CD8-positive, alpha-beta memory T cell (primary cell): ENCODE measurements at regions not wholly inside any gene's neighbourhood (a gene's known extent, or its start where the extent isn't known, plus 50 kb on each side); places are given as distances from the start of the nearest gene placed in this dataset.

Experiments used
- CTCF ChIA-PET: fragments of 350-600 bp; sonication (Branson Sonifier 250); formaldehyde crosslinking; loops from one replicate; lab custom pipeline; 2021; ENCODE audit warnings: antibody characterized with exemption; lab: Charles Lee
- POLR2A ChIA-PET: fragments of 350-600 bp; sonication (Branson Sonifier 250); formaldehyde crosslinking; loops from one replicate; lab custom pipeline; 2021; ENCODE audit warnings: antibody characterized with exemption; lab: Charles Lee
- DNase-seq, 5 donors: peaks; one replicate each; pipeline versions ENCODE4 v3.0.0 to v3.0.0-alpha.2; 2020 to 2022; ENCODE audit warnings: mixed read lengths in 1 of 5
- H3K27ac ChIP-seq: one replicate; pipeline ENCODE4 v1.7.0; 2013; ENCODE audit warnings: low read depth, mild to moderate bottlenecking, low read length, moderate library complexity
- H3K27me3 ChIP-seq: 2 replicates; pipeline ENCODE4 v1.7.0; 2013; ENCODE audit warnings: low read length, mild to moderate bottlenecking; ENCODE audit not compliant: insufficient read depth, poor library complexity, severe bottlenecking
- H3K36me3 ChIP-seq: 2 replicates; pipeline ENCODE4 v1.7.0; 2013; ENCODE audit warnings: mild to moderate bottlenecking, low read length, moderate library complexity; ENCODE audit not compliant: insufficient read depth
- H3K4me1 ChIP-seq: 2 replicates; pipeline ENCODE4 v1.7.0; 2013; ENCODE audit warnings: mild to moderate bottlenecking, low read length, moderate library complexity; ENCODE audit not compliant: insufficient read depth
- H3K4me3 ChIP-seq: 2 replicates; pipeline ENCODE4 v1.7.0; 2013; ENCODE audit warnings: mild to moderate bottlenecking, low read length
- H3K9me3 ChIP-seq: 2 replicates; pipeline ENCODE4 v1.7.0; 2013; ENCODE audit warnings: mild to moderate bottlenecking, low read length
- H3K27ac Mint-ChIP-seq, 8 donors: one replicate each; pipeline ENCODE4 v1.8.0; 2020 to 2021; ENCODE audit warnings: mixed read lengths in 8 of 8, mild to moderate bottlenecking in 6 of 8, inconsistent platforms in 3 of 8, moderate library complexity in 3 of 8
- H3K27me3 Mint-ChIP-seq, 2 donors: one replicate each; pipeline ENCODE4 v1.8.0; 2020 to 2021; ENCODE audit warnings: mixed read lengths in 2 of 2, mild to moderate bottlenecking in 1 of 2, moderate library complexity in 1 of 2
- H3K36me3 Mint-ChIP-seq, 3 donors: one replicate each; pipeline ENCODE4 v1.8.0; 2020 to 2021; ENCODE audit warnings: mixed read lengths in 3 of 3, inconsistent platforms in 1 of 3, mild to moderate bottlenecking in 1 of 3
- H3K4me1 Mint-ChIP-seq, 3 donors: one replicate each; pipeline ENCODE4 v1.8.0; 2020 to 2021; ENCODE audit warnings: mixed read lengths in 3 of 3, inconsistent platforms in 1 of 3, mild to moderate bottlenecking in 1 of 3
- H3K4me3 Mint-ChIP-seq, 7 donors: one replicate each; pipeline ENCODE4 v1.8.0; 2020 to 2021; ENCODE audit warnings: mixed read lengths in 7 of 7, mild to moderate bottlenecking in 6 of 7, moderate library complexity in 4 of 7, inconsistent platforms in 2 of 7
- H3K9me3 Mint-ChIP-seq, 5 donors: one replicate each; pipeline ENCODE4 v1.8.0; 2020 to 2022; ENCODE audit warnings: mixed read lengths in 5 of 5, mild to moderate bottlenecking in 3 of 5, moderate library complexity in 2 of 5, inconsistent platforms in 1 of 5

GRCh38 chr3:63095-63765 is 133.3 kb upstream of the CHL1 start:
- H3K27ac Mint-ChIP-seq: no peak overlapping the region
- H3K27me3 Mint-ChIP-seq: peaks cover 10 to 20% of the 10 kb centered on the region in 2 donors
- ChIA-PET POLR2A (no interaction called here), CTCF (no interaction called here)
- H3K27me3 ChIP-seq: no peaks in the 10 kb centered on the region
- no peak for DNase-seq
- H3K4me3 Mint-ChIP-seq: no peak overlapping the region
- no peak overlapping the region for H3K4me3 ChIP-seq
- H3K4me1 ChIP-seq: no peaks in the 10 kb centered on the region
- no peaks in the 10 kb centered on the region for H3K36me3 ChIP-seq
- no peaks in the 10 kb centered on the region for H3K36me3 Mint-ChIP-seq
- no peaks in the 10 kb centered on the region for H3K4me1 Mint-ChIP-seq
- no peak overlapping the region for H3K27ac ChIP-seq
- H3K9me3 ChIP-seq: no peaks in the 10 kb centered on the region
- peaks cover 0 to 3% (median 2%) of the 10 kb centered on the region in 5 donors for H3K9me3 Mint-ChIP-seq

- Histone ChIP-seq H3K4me1 (no peaks in the 10 kb centered on the region), H3K4me3 (no peak overlapping the region), H3K27ac (no peak overlapping the region), H3K9me3 (no peaks in the 10 kb centered on the region), H3K36me3 (no peaks in the 10 kb centered on the region), H3K27me3 (no peaks in the 10 kb centered on the region)
- Mint-ChIP-seq H3K4me1 (no peaks in the 10 kb centered on the region), H3K4me3 (no peak overlapping the region), H3K27ac (no peak overlapping the region), H3K9me3 (peaks cover 0 to 2% (median 0%) of the 10 kb centered on the region in 5 donors), H3K27me3 (peaks cover 8 to 17% of the 10 kb centered on the region in 2 donors), H3K36me3 (no peaks in the 10 kb centered on the region)
- DNase-seq: no peak
- CTCF ChIA-PET: no interaction called here
- POLR2A ChIA-PET: no interaction called here
These were observed 126.9 kb upstream of the CHL1 start for GRCh38 chr3:69690-70089.

- Histone ChIP-seq H3K27ac (no peak overlapping the region), H3K9me3 (no peaks in the 10 kb centered on the region), H3K4me1 (no peaks in the 10 kb centered on the region), H3K36me3 (no peaks in the 10 kb centered on the region), H3K27me3 (no peaks in the 10 kb centered on the region), H3K4me3 (no peak overlapping the region)
- Mint-ChIP-seq H3K27ac (no peak overlapping the region), H3K9me3 (peaks cover 0 to 2% (median 0%) of the 10 kb centered on the region in 5 donors), H3K36me3 (no peaks in the 10 kb centered on the region), H3K4me3 (no peak overlapping the region), H3K4me1 (no peaks in the 10 kb centered on the region), H3K27me3 (peaks cover 3 to 8% of the 10 kb centered on the region in 2 donors)
- no peak for DNase-seq
- CTCF ChIA-PET: no interaction called here
- POLR2A ChIA-PET: no interaction called here
These were observed 123.8 kb upstream of the CHL1 start for GRCh38 chr3:72776-73175.

GRCh38 chr3:73271-73670 is 123.3 kb upstream of the CHL1 start:
- H3K27me3 ChIP-seq: no peaks in the 10 kb centered on the region
- no peak for DNase-seq
- CTCF ChIA-PET: no interaction called here
- H3K4me1 Mint-ChIP-seq: no peaks in the 10 kb centered on the region
- H3K9me3 Mint-ChIP-seq: peaks cover 0 to 2% (median 0%) of the 10 kb centered on the region in 5 donors
- H3K36me3 ChIP-seq: no peaks in the 10 kb centered on the region
- no peak overlapping the region for H3K4me3 Mint-ChIP-seq
- no peak overlapping the region for H3K4me3 ChIP-seq
- no peaks in the 10 kb centered on the region for H3K36me3 Mint-ChIP-seq
- no peaks in the 10 kb centered on the region for H3K4me1 ChIP-seq
- H3K27me3 Mint-ChIP-seq: peaks cover 3 to 8% of the 10 kb centered on the region in 2 donors
- no peaks in the 10 kb centered on the region for H3K9me3 ChIP-seq
- H3K27ac ChIP-seq: no peak overlapping the region
- POLR2A ChIA-PET: no interaction called here
- no peak overlapping the region for H3K27ac Mint-ChIP-seq

GRCh38 chr3:74676-75243 is 121.8 kb upstream of the CHL1 start:
- H3K27me3 Mint-ChIP-seq: peaks cover 3 to 8% of the 10 kb centered on the region in 2 donors
- CTCF ChIA-PET: no interaction called here
- DNase-seq: no peak
- POLR2A ChIA-PET: no interaction called here
- no peaks in the 10 kb centered on the region for H3K4me1 Mint-ChIP-seq
- no peak overlapping the region for H3K4me3 Mint-ChIP-seq
- no peaks in the 10 kb centered on the region for H3K36me3 ChIP-seq
- H3K4me1 ChIP-seq: no peaks in the 10 kb centered on the region
- no peaks in the 10 kb centered on the region for H3K36me3 Mint-ChIP-seq
- no peaks in the 10 kb centered on the region for H3K27me3 ChIP-seq
- no peak overlapping the region for H3K4me3 ChIP-seq
- H3K27ac ChIP-seq: no peak overlapping the region
- H3K9me3 ChIP-seq: no peaks in the 10 kb centered on the region
- no peak overlapping the region for H3K27ac Mint-ChIP-seq
- peaks cover 0 to 2% (median 0%) of the 10 kb centered on the region in 5 donors for H3K9me3 Mint-ChIP-seq

GRCh38 chr3:75260-75659 is 121.3 kb upstream of the CHL1 start:
- no peaks in the 10 kb centered on the region for H3K4me1 ChIP-seq
- no peaks in the 10 kb centered on the region for H3K36me3 ChIP-seq
- H3K9me3 ChIP-seq: no peaks in the 10 kb centered on the region
- Mint-ChIP-seq H3K9me3 (peaks cover 0 to 4% (median under 1%) of the 10 kb centered on the region in 5 donors), H3K27ac (no peak overlapping the region), H3K4me3 (no peak overlapping the region), H3K27me3 (peaks cover 3 to 8% of the 10 kb centered on the region in 2 donors), H3K36me3 (no peaks in the 10 kb centered on the region), H3K4me1 (no peaks in the 10 kb centered on the region)
- ChIA-PET POLR2A (no interaction called here), CTCF (no interaction called here)
- H3K27ac ChIP-seq: no peak overlapping the region
- no peak overlapping the region for H3K4me3 ChIP-seq
- DNase-seq: no peak
- H3K27me3 ChIP-seq: no peaks in the 10 kb centered on the region

GRCh38 chr3:79542-79941 is 117.0 kb upstream of the CHL1 start:
- POLR2A ChIA-PET: no interaction called here
- H3K4me1 ChIP-seq: no peaks in the 10 kb centered on the region

GRCh38 chr3:82508-82907 is 114.1 kb upstream of the CHL1 start:
- Mint-ChIP-seq H3K27me3 (peaks cover 0 to 9% of the 10 kb centered on the region in 2 donors), H3K27ac (no peak overlapping the region), H3K9me3 (peaks cover 0 to 5% (median 4%) of the 10 kb centered on the region in 5 donors), H3K36me3 (no peaks in the 10 kb centered on the region), H3K4me1 (no peaks in the 10 kb centered on the region), H3K4me3 (no peak overlapping the region)
- Histone ChIP-seq H3K4me1 (no peaks in the 10 kb centered on the region), H3K36me3 (no peaks in the 10 kb centered on the region), H3K9me3 (no peaks in the 10 kb centered on the region), H3K27ac (no peak overlapping the region), H3K27me3 (no peaks in the 10 kb centered on the region), H3K4me3 (no peak overlapping the region)
- ChIA-PET CTCF (no interaction called here), POLR2A (no interaction called here)
- DNase-seq: no peak

More at GRCh38 chr3:79542-79941, 117.0 kb upstream of the CHL1 start:
- Histone ChIP-seq H3K27ac (no peak overlapping the region), H3K9me3 (no peaks in the 10 kb centered on the region), H3K36me3 (no peaks in the 10 kb centered on the region), H3K27me3 (no peaks in the 10 kb centered on the region), H3K4me3 (no peak overlapping the region)
- H3K36me3 Mint-ChIP-seq: no peaks in the 10 kb centered on the region
- DNase-seq: no peak
- H3K27me3 Mint-ChIP-seq: peaks cover 0 to 4% of the 10 kb centered on the region in 2 donors
- peaks cover 0 to 6% (median 4%) of the 10 kb centered on the region in 5 donors for H3K9me3 Mint-ChIP-seq
- H3K4me3 Mint-ChIP-seq: no peak overlapping the region
- CTCF ChIA-PET: no interaction called here
- no peak overlapping the region for H3K27ac Mint-ChIP-seq
- no peaks in the 10 kb centered on the region for H3K4me1 Mint-ChIP-seq
